NCI-H446 treated with DMSO at 0.1 percent for 48 hours (cell line): ENCODE measurements at regions not wholly inside any gene's neighbourhood (a gene's known extent, or its start where the extent isn't known, plus 50 kb on each side); places are given as distances from the start of the nearest gene placed in this dataset.

ENCODE experiments used
- DNase-seq: peaks from one replicate; lab custom pipeline; 2025; lab: John Stamatoyannopoulos, UW

DNA sequence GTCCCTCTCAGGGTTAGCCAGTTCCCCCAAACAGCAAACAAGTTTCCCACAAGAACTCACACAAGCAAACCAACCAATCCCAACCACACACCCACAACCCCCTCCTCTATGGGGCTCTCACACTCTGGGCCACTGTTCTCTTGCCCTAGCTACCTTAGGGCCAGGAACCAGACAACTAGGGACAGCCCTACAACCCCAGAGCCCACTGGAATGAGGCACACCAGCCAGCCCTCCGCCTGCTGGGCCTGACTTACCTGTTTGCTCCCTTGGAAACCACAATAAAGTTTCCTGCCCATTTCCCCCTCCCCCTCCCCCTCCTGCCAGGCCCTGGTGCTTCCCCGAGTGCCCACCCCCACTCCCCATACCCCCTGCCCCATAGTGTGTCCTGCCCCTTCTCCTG, 132.6 kb downstream of the WDR11 start:
- no peak for DNase-seq

DNA sequence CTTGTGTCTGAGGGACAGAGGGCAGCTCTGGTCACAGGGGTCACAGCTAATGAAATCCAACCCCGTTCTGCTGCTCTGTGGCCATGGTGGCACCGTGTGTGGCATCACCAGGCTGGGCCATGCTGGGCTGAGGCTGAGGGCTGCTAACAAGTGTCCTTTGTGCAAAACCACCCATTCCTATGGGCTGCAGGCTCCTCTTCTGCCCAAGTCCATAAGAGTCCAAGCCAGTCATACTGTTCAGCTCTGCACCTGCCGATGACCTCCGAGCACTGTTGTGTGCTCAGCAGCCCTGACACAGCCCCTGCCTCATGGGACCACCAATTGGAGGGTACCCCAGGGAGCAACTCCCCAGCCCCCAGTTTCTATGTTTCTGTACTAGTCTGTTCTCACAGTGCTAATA, 133.1 kb downstream of the WDR11 start:
- no peak for DNase-seq

DNA sequence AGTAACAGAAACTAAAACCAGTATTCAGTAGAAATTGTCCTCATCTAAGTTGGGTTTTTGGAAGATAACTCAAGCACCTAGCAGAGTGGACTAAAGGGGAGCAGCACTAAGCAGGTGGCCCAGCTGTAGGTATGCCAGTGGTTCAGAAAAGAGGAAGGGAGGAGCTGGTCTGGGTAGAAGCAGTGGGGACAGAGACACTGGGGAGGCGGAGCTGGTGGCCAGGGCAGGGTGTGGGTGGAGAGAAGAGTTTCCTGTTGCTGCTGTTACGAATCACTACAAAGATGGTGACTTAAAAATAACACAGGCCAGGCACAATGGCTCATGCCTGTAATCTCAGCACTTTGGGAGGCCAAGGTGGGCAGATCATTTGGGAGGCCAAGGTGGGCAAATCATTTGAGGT, 136.2 kb downstream of the WDR11 start:
- DNase-seq, result no peak

DNA sequence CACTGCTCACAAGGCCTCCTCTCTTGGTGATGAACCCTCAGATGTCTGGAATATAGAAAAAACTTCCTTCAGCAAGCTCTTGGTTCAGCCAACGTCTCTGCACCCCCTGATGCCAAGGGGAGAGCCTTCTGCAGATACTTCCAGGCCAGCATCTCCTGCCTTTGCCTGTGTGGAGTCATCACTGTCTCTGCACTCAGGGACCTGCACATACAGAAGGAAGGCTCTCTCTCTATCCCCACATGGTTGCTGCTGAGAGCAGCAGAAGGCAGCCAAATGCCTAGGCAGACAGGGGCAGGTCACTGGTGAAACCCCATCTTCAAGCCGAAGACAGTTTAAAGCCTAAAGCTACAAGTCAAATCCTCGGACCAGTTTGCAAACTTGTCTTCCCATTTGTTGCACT, 137.6 kb downstream of the WDR11 start:
- DNase-seq, result no peak

DNA sequence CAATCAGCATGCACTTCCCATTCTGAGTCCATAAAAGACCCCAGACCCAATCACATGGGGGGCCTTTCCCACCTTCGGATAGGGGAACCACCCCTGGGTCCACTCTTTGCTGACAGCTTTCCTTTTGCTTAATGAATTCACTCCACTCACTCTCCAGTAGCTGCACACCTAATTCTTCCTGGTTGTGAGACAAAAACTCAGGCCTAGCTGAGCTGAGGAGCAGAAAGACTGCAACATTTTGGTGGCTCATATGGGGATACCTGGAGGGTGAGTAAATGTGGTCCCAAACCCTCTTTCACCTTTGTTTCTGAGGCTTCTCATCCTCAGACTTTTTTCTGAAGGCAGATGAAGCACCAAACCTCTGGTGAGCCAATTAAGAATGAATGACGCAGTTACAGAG, 138.1 kb downstream of the WDR11 start:
- no peak for DNase-seq

DNA sequence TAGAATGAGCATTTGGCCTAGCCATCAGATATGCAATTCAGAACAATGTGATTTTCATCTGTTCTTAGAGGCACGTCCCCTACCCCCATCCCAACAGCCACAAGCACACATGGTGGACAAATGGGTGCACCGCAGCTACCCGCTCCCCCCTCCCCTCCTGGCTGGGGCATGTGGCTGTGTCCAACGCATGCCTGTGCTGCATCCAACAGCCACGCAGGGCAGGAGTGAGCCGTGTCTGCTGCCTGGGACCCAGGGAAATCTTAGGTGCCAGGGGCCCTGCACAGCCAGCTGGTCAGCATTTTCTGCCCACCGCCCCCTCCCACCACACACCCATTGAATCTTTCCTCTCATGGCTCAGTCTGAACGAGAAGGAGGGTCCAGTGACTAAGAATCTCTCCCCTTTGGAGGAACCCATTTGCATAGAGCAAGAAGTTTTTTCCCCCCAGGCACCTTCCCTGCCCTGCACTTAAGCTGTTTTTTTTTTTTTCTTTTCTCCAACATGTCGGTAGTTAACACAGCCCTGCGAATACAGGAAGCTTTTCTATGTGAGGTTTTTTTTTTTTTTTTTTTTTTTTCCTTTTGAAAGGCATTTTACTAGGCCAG, 138.9 kb downstream of the WDR11 start:
- no peak for DNase-seq

DNA sequence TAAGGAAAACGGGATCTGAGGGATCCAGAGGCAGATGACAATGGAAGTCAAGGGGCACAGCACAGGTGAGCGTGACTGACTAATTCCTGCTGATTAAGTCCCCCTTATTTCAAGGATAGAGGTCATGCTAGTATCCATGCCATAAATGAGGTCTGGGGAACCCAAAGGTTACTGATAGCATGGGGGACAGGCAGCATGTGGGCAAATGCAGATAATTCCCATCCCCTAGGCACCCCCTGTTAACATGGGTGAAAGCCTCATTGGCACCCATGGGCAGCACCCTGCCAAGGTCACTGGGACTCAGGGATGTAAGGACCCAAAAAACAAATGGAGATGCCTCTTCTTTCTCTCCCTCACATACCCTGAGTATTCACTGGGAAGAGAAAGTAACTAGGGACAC, 139.7 kb downstream of the WDR11 start:
- DNase-seq, result no peak

DNA sequence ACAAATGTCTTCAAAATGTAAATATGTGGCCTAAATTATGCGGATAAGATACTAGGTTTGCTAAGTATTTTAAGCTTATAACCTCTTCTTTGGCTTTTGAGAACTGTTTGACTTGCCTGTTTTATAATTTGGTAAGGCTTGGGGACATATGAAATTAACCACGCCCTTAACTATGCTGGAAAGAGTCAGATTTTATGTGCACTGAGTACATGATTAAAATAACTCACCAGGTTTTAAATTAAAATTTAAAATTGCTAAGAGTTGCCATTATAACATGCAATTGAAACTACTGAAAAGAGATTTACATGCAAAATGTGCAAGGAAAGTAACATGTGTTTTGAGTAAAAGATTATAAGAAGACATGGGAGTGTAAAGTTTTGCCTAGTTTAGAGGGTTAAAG, 141.9 kb downstream of the WDR11 start:
- DNase-seq, result no peak

DNA sequence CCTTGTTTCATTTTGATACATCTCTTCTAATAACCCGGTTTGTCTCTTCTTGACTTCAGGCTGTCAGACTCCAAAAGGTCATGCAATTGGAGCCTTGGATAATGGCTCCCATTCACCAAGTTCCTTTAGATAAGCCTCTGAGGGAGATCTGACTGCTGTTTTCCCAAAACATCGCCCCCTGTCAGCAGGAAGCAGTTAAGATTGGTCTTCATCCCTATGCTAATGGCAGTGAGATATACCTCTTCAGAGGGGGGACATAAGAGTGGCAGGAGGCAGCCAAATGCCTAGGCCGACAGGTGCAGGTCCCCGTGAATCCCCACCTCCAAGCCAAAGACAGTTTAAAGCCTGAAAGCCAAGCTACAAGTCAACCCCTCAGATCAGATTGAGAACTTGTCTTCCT, 144.6 kb downstream of the WDR11 start:
- no peak for DNase-seq

DNA sequence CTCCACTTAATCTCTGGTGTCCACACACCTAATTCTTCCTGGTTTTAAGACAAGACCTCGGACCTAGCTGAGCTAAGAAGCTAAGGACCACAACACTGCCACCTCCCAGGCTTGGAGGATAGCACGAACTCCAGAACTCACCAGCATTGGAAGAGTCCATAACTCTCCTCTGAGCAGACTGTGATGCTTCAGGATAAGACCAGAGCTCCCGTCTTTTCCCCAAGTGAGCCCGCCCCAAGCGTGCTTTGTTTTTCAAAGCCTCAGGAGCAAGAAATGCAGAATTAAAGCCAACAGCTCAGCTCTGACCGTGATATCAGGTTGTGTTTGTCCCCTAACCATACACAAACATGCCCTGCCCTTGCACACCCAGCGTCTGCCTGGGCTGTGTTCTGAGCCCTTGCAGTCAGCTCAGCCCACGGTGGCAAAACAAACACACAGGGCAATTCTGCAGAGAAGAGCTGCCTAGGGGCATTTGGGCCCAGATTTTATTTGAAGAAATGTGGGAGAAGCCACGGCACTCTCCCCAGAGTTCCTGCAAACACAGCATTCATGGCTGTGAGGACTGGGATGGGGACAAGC, 145.4 kb downstream of the WDR11 start:
- DNase-seq, result no peak

DNA sequence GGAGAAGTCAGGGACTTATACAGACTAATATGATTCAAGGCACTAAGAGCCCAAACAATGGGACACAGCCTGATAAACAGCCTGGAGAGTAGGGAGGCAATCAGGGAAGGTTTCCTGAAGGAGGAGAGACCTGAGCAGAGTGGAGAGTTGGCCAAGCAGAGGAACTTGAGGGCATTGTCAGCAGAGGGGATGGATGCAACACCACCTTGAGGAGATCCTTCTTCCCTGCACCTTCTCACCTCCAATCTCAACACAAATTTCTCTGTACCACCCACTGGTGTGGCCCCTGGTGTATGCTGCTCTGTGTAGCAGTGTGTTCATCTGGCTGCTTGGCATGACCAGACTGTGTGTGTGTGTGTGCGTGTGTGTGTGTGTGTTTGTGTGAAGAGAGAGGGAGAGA, 146.2 kb downstream of the WDR11 start:
- DNase-seq, result no peak

DNA sequence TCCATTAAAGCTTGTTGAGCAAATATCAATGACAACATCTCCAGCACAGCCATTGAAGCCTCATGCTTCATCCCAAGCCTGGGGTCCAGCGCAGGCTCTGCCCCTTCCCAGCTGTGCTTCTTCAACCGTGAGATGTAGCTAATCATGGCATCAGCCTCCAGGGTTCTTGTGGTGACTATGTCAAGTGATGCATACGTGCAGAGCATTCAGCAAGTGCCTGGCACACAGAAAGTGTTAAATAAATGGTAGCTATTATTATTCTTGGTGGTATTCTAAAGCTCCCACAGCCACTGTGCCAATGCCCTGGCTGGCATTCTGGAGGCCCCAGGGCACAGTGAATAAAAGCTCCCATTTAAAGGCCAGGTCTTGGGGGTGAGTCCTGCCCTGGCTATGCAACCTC, 146.6 kb downstream of the WDR11 start:
- no peak for DNase-seq

DNA sequence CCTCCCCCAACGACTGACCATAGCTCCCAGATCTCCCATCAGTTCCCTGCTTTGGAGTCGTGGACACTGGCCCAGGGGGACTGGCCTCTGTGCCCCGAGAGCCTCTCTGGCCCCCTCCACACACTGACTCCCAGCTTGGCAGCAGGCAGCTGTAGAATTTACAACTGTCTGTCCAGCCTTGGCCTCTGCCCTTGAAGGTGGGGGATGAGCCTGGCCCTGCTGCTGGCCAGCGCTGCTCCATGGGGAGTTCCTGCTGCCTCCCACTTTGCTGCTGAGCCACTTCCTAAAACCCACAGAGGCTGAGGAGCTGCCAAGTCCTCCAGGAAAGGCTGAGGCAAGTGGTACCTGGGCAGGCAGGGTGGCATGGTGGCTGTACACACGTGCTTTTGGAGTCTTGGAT, 147.1 kb downstream of the WDR11 start:
- DNase-seq, result no peak

DNA sequence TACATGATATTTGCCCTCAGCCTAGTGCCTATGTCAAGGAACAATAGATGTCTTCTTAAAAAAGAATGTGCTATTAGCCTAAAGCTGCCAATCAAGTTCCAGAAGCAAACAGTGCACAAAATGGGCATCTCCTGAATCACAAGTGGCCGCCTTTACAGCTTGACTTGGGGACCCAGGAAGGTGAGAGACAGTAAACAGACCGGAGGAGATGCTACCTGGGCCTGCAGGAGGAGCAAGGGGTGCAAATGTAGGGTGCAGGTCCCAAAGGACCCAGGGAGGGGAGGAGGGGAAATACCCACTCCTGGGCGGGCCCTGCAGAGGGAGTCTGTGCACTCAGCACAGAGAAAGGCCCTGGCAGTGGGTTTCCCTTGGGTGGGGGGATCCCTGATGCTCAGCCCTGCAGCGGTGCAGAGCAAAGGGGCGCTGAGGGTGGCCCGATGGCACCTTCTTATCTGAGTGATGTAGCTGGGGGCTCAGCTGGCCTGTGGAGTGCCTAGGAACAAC, 147.7 kb downstream of the WDR11 start:
- DNase-seq, result no peak

DNA sequence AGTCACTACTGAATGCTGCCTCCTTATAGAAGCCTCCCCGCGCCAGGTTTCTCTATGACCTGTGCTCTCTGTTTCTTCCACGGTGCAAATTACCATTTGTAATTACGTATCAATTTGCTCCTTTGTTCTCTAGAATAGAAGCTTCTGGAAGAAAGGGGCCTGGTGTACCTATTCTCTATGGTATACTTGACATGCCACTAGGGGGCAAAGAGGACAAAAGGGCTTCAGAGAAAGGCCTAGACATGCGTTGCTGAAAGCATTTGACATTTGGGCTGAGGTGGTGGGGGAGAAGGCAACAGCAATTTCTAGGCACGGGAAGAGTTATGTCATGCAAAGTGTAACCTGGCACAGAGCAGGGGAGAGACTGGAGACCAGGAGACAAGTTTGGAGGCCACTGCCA, 148.7 kb downstream of the WDR11 start:
- DNase-seq, result no peak

DNA sequence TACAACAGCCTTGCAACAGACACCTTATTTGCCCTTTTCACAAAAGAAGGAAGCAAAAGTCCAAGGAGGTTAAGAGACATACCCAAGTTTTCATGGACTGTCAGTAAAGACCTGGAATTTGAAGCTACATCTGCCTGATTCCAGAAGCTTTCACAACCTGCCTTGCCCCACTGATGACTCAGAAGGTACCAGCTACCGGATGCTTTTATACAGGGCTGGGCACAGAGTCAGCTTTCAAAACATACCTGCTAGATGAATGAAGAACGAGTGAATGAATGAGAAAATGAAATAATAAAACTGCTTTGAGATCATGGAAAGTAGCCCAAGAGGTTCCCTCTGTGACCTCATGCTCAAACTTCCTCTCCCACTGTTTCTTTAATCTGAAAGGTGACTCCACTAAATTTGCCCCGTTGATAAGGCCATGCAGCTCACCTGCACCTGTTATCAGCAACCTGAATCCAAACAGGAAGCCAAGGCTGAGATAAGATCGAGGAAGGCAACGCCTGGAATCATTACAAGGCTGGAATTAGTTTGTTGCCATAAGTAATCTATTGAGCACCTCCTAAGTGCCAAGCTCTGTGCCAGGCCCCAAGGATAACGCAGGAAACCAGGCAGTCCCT, 151.5 kb downstream of the WDR11 start:
- no peak for DNase-seq

DNA sequence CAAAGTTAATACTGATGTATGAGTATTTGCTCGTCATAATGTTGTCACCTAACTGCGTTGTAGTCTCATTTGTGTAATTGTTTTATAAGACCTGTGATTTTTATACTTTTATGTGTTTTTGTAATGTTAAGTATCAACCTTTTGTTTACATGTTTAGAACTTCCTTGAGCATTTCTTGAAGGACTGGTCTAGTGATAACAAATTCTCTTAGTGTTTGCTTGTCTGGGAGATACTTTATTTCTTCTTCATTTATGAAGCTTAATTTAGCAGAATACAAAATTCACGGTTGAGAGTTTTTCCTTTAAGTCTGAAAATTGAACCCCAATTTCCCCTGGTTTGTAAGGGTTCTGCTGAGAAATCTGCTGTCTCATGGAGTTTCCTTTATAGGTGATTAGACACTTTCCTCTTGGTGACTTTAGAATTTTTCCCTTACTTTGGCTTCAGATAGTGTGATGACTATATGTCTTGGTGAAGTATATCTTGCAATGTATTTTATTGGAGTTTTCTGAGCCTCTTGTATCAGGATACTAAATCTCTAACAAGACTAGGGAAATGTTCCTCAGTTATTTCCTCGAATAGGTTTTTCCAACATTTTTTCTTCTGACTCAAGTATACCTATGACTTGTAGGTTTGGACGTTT, 154.9 kb downstream of the WDR11 start:
- DNase-seq, result no peak

DNA sequence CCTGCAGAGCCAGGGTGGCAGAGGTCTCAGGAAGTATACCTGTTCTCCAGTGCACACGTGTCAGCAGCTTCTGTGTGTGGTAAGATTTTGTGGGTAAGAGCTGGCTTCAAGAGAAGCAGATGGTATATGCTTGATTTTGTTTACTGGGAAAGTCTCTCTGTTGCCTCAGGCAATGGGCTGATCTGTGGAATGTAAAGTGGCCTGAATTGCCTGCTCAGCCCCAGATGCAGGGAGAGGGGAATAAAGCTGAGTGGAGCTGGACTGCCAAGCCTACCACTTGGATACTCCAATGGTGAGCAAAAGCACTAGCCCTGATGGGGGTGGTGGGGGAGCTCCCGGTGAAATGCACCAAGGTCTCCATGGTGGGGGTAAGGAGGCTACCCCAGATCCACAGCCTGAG, 156.1 kb downstream of the WDR11 start:
- no peak for DNase-seq

DNA sequence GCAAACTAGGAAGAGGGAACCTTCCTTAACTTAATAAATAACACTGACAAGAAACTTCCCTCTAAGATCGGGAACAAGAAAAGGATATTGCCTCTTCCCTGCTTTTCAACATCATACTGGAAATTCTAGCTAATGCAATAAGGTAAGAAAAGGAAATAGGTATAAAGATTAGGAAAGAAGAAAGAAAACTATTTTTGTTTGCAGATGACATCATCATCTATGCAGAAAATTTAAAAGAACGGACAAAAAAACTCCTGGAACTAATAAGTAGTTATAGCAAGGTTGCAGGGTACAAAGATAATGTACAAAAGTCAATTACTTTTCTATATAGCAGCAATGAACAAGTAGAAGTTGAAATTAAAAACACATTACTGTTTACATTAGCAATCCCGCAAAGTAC, 164.8 kb downstream of the WDR11 start:
- DNase-seq, result no peak

DNA sequence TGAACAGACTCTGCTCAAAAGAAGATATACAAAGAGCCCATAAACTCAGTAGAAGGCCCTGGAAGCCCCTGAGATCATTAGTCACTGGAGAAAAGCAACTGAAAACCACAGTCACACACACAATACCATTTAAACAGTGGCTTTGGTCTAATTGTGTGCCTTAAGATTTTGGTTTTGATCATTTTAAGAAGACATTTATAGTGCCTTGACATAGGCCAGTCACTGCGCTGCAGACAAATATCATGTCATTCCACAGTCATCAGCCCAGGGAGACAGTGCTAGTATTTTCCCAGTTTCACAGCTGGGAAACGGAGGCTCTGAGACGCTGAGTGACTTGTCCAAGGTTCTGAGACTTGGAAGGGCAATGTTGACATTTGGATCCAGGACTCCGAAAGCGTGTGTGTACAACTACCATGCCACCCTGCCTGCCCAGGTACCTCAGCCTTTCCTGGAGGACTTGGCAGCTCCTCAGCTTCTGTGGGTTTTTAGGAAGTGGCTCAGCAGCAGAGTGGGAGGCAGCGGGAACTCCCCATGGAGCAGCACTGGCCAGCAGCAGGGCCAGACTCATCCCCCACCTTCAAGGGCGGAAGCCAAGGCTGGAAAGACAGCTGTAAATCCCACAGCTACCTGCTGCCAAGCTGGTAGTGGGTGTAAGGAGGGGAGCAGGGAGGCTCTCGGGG, 173.9 kb downstream of the WDR11 start:
- DNase-seq, result no peak

DNA sequence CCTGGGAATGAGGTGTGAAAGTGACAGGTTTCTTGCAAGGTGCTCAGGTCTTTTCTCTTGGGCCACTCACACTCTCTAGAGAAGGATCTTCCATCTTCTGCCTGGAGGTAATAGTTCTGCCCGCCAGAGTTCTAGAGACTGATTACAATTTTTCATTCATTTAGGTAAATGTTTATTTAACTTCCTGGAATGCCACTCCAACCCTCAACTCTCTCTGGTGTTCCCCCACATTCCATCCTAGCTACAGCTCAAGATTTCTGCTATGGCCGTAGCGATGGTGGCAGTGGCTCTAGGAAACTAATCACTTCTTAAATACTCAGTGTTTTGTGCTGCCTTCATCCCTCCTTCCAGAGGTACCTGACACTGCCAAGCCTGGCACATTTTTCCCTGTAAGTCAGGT, 174.6 kb downstream of the WDR11 start:
- no peak for DNase-seq

DNA sequence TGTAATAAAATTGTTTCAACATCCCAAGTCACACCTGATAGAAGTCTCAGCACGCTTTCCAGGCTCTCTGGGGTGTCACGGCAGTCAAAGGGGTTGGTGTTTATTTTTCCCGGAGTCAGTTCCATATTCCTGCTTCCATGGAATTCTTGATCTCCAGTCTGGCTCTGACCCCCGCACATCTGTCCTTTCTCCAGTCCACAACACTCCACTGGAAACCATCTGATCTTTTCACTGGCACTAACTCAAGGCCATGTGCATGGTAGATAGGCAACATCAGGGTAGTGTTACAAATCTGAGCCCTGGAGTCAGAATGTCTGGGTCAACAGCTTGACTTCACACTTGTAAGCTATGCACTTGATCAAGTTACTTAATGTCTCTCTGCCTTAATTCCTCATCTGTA, 176.2 kb downstream of the WDR11 start:
- DNase-seq, result peak; percentile 91

DNA sequence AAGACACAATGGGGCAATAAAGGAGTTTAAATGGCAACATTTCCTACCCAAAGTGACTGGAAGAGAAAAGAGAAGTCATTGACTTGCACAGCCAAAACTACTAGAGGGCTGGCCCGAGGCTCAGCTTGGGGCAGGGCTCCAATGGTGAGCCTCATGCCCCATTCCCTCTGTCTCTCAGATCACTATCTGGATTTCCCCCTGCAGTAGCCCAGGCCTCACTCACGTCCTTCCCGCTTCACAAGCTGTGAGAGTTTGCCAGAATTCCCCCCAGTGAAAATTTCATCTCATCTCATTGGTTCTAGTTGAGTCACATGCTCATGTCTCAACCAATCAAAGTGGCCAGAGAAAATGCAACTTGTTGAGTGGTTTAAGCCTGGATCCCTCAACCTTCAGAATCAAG, 181.3 kb downstream of the WDR11 start:
- no peak for DNase-seq
